Mesenchymal stem cell (in vitro differentiated cells and primary cell): ENCODE measurements at regions not wholly inside any gene's neighbourhood (a gene's known extent, or its start where the extent isn't known, plus 50 kb on each side); places are given as distances from the start of the nearest gene placed in this dataset.
"Not testable (repeated sequence)": the region's sequence is repeated elsewhere in the genome, so short reads cannot be mapped to it uniquely, and the experiment has no call there.

Experiments used
- DNase-seq: peaks from one replicate; pipeline ENCODE4 v3.0.0-alpha.2; 2013
- H2AFZ ChIP-seq: one replicate; pipeline ENCODE4 v1.6.1; 2013; ENCODE audit warnings: low read depth, mild to moderate bottlenecking, control low read depth, inconsistent platforms, low read length, moderate library complexity
- H2AK5ac ChIP-seq: 2 replicates; pipeline ENCODE4 v1.6.1; 2013; ENCODE audit warnings: low read length, moderate library complexity, mild to moderate bottlenecking, inconsistent platforms; ENCODE audit not compliant: severe bottlenecking
- H2BK120ac ChIP-seq: one replicate; pipeline ENCODE4 v1.6.1; 2013; ENCODE audit warnings: low read depth, mild to moderate bottlenecking, inconsistent platforms, low read length, moderate library complexity
- H2BK12ac ChIP-seq, 2 experiments: one replicate each; pipeline ENCODE4 v1.6.1; 2013; ENCODE audit warnings: inconsistent platforms in 2 of 2, low read length in 2 of 2, mild to moderate bottlenecking in 2 of 2, moderate library complexity in 2 of 2, control low read depth in 1 of 2
- H2BK15ac ChIP-seq: one replicate; pipeline ENCODE4 v1.6.1; 2013; ENCODE audit warnings: mild to moderate bottlenecking, low read depth, inconsistent platforms; ENCODE audit not compliant: poor library complexity, severe bottlenecking
- H2BK5ac ChIP-seq: 2 replicates; pipeline ENCODE4 v1.6.1; 2013; ENCODE audit warnings: low read depth, mild to moderate bottlenecking, low read length, control low read depth, inconsistent platforms; ENCODE audit not compliant: poor library complexity, severe bottlenecking
- H3K14ac ChIP-seq, 2 experiments: one replicate each; pipeline ENCODE4 v1.6.1; 2013; ENCODE audit warnings: inconsistent platforms in 2 of 2, low read length in 2 of 2, control low read depth in 1 of 2, mild to moderate bottlenecking in 1 of 2, moderate library complexity in 1 of 2
- H3K18ac ChIP-seq, 2 experiments: one replicate each; pipeline ENCODE4 v1.6.1; 2013; ENCODE audit warnings: inconsistent platforms in 2 of 2, low read length in 2 of 2, control low read depth in 1 of 2, low read depth in 1 of 2, mild to moderate bottlenecking in 1 of 2
- H3K23ac ChIP-seq, 2 experiments: one replicate each; pipeline ENCODE4 v1.6.1; 2013; ENCODE audit warnings: inconsistent platforms in 2 of 2, low read length in 2 of 2, mild to moderate bottlenecking in 2 of 2, moderate library complexity in 2 of 2, control low read depth in 1 of 2
- H3K27ac ChIP-seq: 2 replicates; pipeline ENCODE4 v1.5.1; 2013; ENCODE audit warnings: mild to moderate bottlenecking, moderate library complexity, low read length, control low read depth, inconsistent platforms; ENCODE audit not compliant: poor library complexity, severe bottlenecking
- H3K27me3 ChIP-seq, 2 experiments: 2 replicates each; pipeline versions ENCODE4 v1.6.1 to v1.7.0; 2013; ENCODE audit warnings: low read length in 2 of 2, mild to moderate bottlenecking in 2 of 2, moderate library complexity in 2 of 2, control low read depth in 1 of 2, inconsistent platforms in 1 of 2; ENCODE audit not compliant: control insufficient read depth in 1 of 2, insufficient read depth in 1 of 2
- H3K36me3 ChIP-seq, 2 experiments: 2 replicates each; pipeline versions ENCODE4 v1.6.1 to v1.7.0; 2013; ENCODE audit warnings: low read length in 2 of 2, control low read depth in 1 of 2, inconsistent platforms in 1 of 2, low read depth in 1 of 2, mild to moderate bottlenecking in 1 of 2; ENCODE audit not compliant: insufficient read depth in 2 of 2, control insufficient read depth in 1 of 2
- H3K4ac ChIP-seq, 2 experiments: one replicate each; pipeline ENCODE4 v1.6.1; 2013; ENCODE audit warnings: inconsistent platforms in 2 of 2, low read length in 2 of 2, mild to moderate bottlenecking in 2 of 2, moderate library complexity in 2 of 2, control low read depth in 1 of 2, low read depth in 1 of 2
- H3K4me1 ChIP-seq: 2 replicates; pipeline ENCODE4 v1.6.1; 2013; ENCODE audit warnings: low read depth, low read length, control low read depth; ENCODE audit not compliant: control insufficient read depth, insufficient read depth
- H3K4me2 ChIP-seq: 2 replicates; pipeline ENCODE4 v1.6.1; 2013; ENCODE audit warnings: low read length, mild to moderate bottlenecking, inconsistent platforms; ENCODE audit not compliant: poor library complexity, severe bottlenecking
- H3K4me3 ChIP-seq, 2 experiments: 2 replicates each; pipeline versions ENCODE4 v1.5.1 to v1.7.0; 2013; ENCODE audit warnings: low read length in 2 of 2, mild to moderate bottlenecking in 2 of 2, control low read depth in 1 of 2, low read depth in 1 of 2; ENCODE audit not compliant: insufficient read depth in 1 of 2
- H3K79me1 ChIP-seq: replicated peaks from 2 replicates; pipeline ENCODE4 v1.6.1; 2013; ENCODE audit warnings: mild to moderate bottlenecking, control low read depth, low read length, inconsistent platforms; ENCODE audit not compliant: poor library complexity, severe bottlenecking
- H3K9ac ChIP-seq: 2 replicates; pipeline ENCODE4 v1.7.0; 2013; ENCODE audit warnings: mild to moderate bottlenecking, low read length, moderate library complexity
- H3K9me3 ChIP-seq: 2 replicates; pipeline ENCODE4 v1.7.0; 2013; ENCODE audit warnings: mild to moderate bottlenecking, low read length; ENCODE audit not compliant: control insufficient read depth
- H4K8ac ChIP-seq: one replicate; pipeline ENCODE4 v1.6.1; 2013; ENCODE audit warnings: inconsistent platforms, mild to moderate bottlenecking, low read length, moderate library complexity
- H4K91ac ChIP-seq: one replicate; pipeline ENCODE4 v1.6.1; 2013; ENCODE audit warnings: mild to moderate bottlenecking, low read length, inconsistent platforms
- WGBS: methylation state at CpG from one replicate; pipeline ENCODE4 v1.1.7; 2013; ENCODE audit warnings: mixed read lengths; 5-methylcytosine and 5-hydroxymethylcytosine counted together

- H3K23ac ChIP-seq, H3K9me3 ChIP-seq, H2BK120ac ChIP-seq, H3K14ac ChIP-seq, H4K8ac ChIP-seq, H2BK12ac ChIP-seq, H3K4me1 ChIP-seq, H2BK5ac ChIP-seq, H4K91ac ChIP-seq, DNase-seq, H2AFZ ChIP-seq, H3K27ac ChIP-seq, H3K4ac ChIP-seq, H2BK15ac ChIP-seq, H3K4me3 ChIP-seq, H3K9ac ChIP-seq, H3K79me1 ChIP-seq, H3K27me3 ChIP-seq, H3K36me3 ChIP-seq, H3K18ac ChIP-seq, H3K4me2 ChIP-seq, H2AK5ac ChIP-seq: not testable (repeated sequence)
- WGBS: no CpG with 5 or more reads among the region's 2 CpGs
Observed at GRCh38 chr1:206299942-206300341, 96.6 kb downstream of the SRGAP2 start.

GRCh38 chr1:206302056-206302455 is 98.7 kb downstream of the SRGAP2 start:
- H2AK5ac ChIP-seq, H2AFZ ChIP-seq, H3K4me1 ChIP-seq, H3K14ac ChIP-seq, H3K79me1 ChIP-seq, H3K4me2 ChIP-seq, H3K27me3 ChIP-seq, H2BK5ac ChIP-seq, H3K23ac ChIP-seq, H3K9me3 ChIP-seq, H3K36me3 ChIP-seq, H2BK120ac ChIP-seq, H3K4me3 ChIP-seq, H4K91ac ChIP-seq, H4K8ac ChIP-seq, H3K9ac ChIP-seq, H2BK15ac ChIP-seq, H3K18ac ChIP-seq, H3K4ac ChIP-seq, H3K27ac ChIP-seq, H2BK12ac ChIP-seq: not testable (repeated sequence)
- no CpG with 5 or more reads among the region's 1 CpG for whole genome bisulfite sequencing
- DNase-seq: peak; percentile 56

- whole genome bisulfite sequencing: no CpG with 5 or more reads among the region's 31 CpGs
- H2AFZ ChIP-seq: not testable (repeated sequence)
Observed at GRCh38 chr1:206307442-206307841, 104.1 kb downstream of the SRGAP2 start.

GRCh38 chr1:206310948-206311347 is 107.6 kb downstream of the SRGAP2 start:
- not testable (repeated sequence) for DNase-seq, H3K27ac ChIP-seq, H3K9ac ChIP-seq, H4K8ac ChIP-seq, H4K91ac ChIP-seq, H2BK12ac ChIP-seq, H2BK15ac ChIP-seq, H3K36me3 ChIP-seq, H3K4me2 ChIP-seq, H3K27me3 ChIP-seq, H3K4ac ChIP-seq, H3K18ac ChIP-seq, H2AFZ ChIP-seq, H3K9me3 ChIP-seq, H2BK5ac ChIP-seq, H3K79me1 ChIP-seq, H3K14ac ChIP-seq, H2AK5ac ChIP-seq, H2BK120ac ChIP-seq, H3K23ac ChIP-seq, H3K4me1 ChIP-seq, H3K4me3 ChIP-seq
- WGBS: no CpG with 5 or more reads among the region's 2 CpGs

More at GRCh38 chr1:206307442-206307841, 104.1 kb downstream of the SRGAP2 start:
- not testable (repeated sequence) for H4K8ac ChIP-seq, H3K23ac ChIP-seq, H3K14ac ChIP-seq, DNase-seq, H3K36me3 ChIP-seq, H2AK5ac ChIP-seq, H3K27me3 ChIP-seq, H3K79me1 ChIP-seq, H3K27ac ChIP-seq, H3K4ac ChIP-seq, H3K4me3 ChIP-seq, H3K4me2 ChIP-seq, H2BK12ac ChIP-seq, H2BK120ac ChIP-seq, H3K9me3 ChIP-seq, H2BK5ac ChIP-seq, H2BK15ac ChIP-seq, H4K91ac ChIP-seq, H3K9ac ChIP-seq, H3K4me1 ChIP-seq, H3K18ac ChIP-seq
